ENCODE measurements at regions not wholly inside any gene's neighbourhood (a gene's known extent, or its start where the extent isn't known, plus 50 kb on each side); places are given as distances from the start of the nearest gene placed in this dataset.

- Histone ChIP-seq H3K4me3 (no peak overlapping the region), H3K4me1 (peaks cover 0 to 26% (median 16%) of the 10 kb centered on the region in 4 donors), H3K27me3 (peaks cover 0 to 17% of the 10 kb centered on the region in 2 donors), H3K9me3 (peaks cover 0 to 7% (median 6%) of the 10 kb centered on the region in 3 donors), H3K36me3 (no peaks in the 10 kb centered on the region), H3K27ac (no peak overlapping the region)
- no peak for DNase-seq
- intact Hi-C loops (cut with DNase I; ENCODE audit: low total_unique reads), result no loop called here
- no peak for TF ChIP-seq CTCF (IDR thresholded peaks at IDR 0.05)
These were observed 97.8 kb upstream of the BHLHE23 start for GRCh38 chr20:63104312-63105181.

- intact Hi-C loops (cut with DNase I; ENCODE audit: low total_unique reads), result no loop called here
- Histone ChIP-seq H3K36me3 (no peaks in the 10 kb centered on the region), H3K4me3 (no peak overlapping the region), H3K27ac (no peak overlapping the region), H3K4me1 (peaks cover 0 to 26% (median 16%) of the 10 kb centered on the region in 4 donors), H3K9me3 (peaks cover 0 to 7% (median 6%) of the 10 kb centered on the region in 3 donors), H3K27me3 (peaks cover 0 to 26% of the 10 kb centered on the region in 2 donors)
- no peak for DNase-seq
- TF ChIP-seq CTCF (IDR thresholded peaks at IDR 0.05), result no peak
These were observed 96.9 kb upstream of the BHLHE23 start for GRCh38 chr20:63103402-63104311.

- no peak for TF ChIP-seq CTCF (IDR thresholded peaks at IDR 0.05)
- DNase-seq, result peak in 1 of 2 donors; percentile 56
These were observed 96.1 kb upstream of the BHLHE23 start for GRCh38 chr20:63102721-63103375.

GRCh38 chr20:63101781-63102720, 95.3 kb upstream of the BHLHE23 start:
- peak overlapping the region; percentile 43 for H3K27ac ChIP-seq
- H3K4me3 ChIP-seq, result peak overlapping the region; percentile 55 to 73
- no peaks in the 10 kb centered on the region for H3K9me3 ChIP-seq
- no peaks in the 10 kb centered on the region for H3K36me3 ChIP-seq
- TF ChIP-seq CTCF (IDR thresholded peaks at IDR 0.05), result no peak
- intact Hi-C loops (cut with DNase I; ENCODE audit: low total_unique reads), result no loop called here
- DNase-seq, result peak in 1 of 2 donors; percentile 65
- peaks cover 0 to 26% (median 16%) of the 10 kb centered on the region in 4 donors for H3K4me1 ChIP-seq
- H3K27me3 ChIP-seq, result peaks cover 0 to 40% of the 10 kb centered on the region in 2 donors

More at GRCh38 chr20:63102721-63103375, 96.1 kb upstream of the BHLHE23 start:
- Histone ChIP-seq H3K27me3 (peaks cover 0 to 32% of the 10 kb centered on the region in 2 donors), H3K9me3 (peaks cover 0 to 1% (median 0%) of the 10 kb centered on the region in 3 donors), H3K4me3 (peak overlapping the region; percentile 55 to 73), H3K36me3 (no peaks in the 10 kb centered on the region), H3K4me1 (peaks cover 0 to 26% (median 16%) of the 10 kb centered on the region in 4 donors), H3K27ac (no peak overlapping the region)
- intact Hi-C loops (cut with DNase I; ENCODE audit: low total_unique reads), result no loop called here
